GM12875 (cell line): ENCODE measurements at regions not wholly inside any gene's neighbourhood (a gene's known extent, or its start where the extent isn't known, plus 50 kb on each side); places are given as distances from the start of the nearest gene placed in this dataset.
A peak's percentile ranks its signal among the peaks of the same experiment; 100 is the strongest.

Experiments
- H3K4me3 ChIP-seq: one replicate; pipeline ENCODE4 v1.5.1; 2011; ENCODE audit warnings: low read depth, low read length, control low read depth
- TF ChIP-seq, protein P1 (sequence below): IDR thresholded peaks from 2 replicates; pipeline ENCODE4 v1.5.1; 2011; ENCODE audit warnings: low read depth, mild to moderate bottlenecking, control low read depth, inconsistent platforms, low read length, moderate library complexity, borderline replicate concordance; ENCODE audit not compliant: insufficient read depth

DNA sequence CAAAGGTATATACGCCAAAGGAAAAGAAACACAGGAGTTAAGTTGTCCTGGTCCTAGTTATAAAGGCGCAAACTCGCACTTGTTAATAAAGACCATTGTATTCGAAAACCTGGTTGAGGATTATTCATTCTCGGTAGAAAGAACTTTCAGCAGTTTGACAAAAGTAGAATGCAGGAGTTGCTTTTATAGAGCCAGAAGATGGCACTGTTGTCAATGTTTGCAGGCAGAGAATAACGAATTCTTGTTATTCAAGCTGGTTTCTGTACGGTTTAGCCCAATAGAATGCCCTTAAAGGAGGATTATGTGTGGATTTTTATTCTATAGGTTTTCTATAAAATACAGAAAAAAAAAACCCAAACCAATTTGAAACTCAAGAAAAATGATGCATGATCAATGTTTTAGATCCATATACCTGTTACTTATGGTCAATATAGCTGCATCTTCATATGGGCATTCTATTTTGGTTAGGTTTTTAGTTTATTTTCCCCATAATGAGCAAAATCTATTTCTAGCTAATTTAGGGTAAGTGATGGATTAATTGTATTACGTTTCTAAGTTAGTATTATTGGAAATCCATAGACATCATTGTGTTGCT is 510.3 kb downstream of the PLCL1 start:
- no peak overlapping the region for H3K4me3 ChIP-seq
- TF ChIP-seq, protein P1, sequence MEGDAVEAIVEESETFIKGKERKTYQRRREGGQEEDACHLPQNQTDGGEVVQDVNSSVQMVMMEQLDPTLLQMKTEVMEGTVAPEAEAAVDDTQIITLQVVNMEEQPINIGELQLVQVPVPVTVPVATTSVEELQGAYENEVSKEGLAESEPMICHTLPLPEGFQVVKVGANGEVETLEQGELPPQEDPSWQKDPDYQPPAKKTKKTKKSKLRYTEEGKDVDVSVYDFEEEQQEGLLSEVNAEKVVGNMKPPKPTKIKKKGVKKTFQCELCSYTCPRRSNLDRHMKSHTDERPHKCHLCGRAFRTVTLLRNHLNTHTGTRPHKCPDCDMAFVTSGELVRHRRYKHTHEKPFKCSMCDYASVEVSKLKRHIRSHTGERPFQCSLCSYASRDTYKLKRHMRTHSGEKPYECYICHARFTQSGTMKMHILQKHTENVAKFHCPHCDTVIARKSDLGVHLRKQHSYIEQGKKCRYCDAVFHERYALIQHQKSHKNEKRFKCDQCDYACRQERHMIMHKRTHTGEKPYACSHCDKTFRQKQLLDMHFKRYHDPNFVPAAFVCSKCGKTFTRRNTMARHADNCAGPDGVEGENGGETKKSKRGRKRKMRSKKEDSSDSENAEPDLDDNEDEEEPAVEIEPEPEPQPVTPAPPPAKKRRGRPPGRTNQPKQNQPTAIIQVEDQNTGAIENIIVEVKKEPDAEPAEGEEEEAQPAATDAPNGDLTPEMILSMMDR = peak; percentile 56; the same call in 1 of the 2 replicates

DNA sequence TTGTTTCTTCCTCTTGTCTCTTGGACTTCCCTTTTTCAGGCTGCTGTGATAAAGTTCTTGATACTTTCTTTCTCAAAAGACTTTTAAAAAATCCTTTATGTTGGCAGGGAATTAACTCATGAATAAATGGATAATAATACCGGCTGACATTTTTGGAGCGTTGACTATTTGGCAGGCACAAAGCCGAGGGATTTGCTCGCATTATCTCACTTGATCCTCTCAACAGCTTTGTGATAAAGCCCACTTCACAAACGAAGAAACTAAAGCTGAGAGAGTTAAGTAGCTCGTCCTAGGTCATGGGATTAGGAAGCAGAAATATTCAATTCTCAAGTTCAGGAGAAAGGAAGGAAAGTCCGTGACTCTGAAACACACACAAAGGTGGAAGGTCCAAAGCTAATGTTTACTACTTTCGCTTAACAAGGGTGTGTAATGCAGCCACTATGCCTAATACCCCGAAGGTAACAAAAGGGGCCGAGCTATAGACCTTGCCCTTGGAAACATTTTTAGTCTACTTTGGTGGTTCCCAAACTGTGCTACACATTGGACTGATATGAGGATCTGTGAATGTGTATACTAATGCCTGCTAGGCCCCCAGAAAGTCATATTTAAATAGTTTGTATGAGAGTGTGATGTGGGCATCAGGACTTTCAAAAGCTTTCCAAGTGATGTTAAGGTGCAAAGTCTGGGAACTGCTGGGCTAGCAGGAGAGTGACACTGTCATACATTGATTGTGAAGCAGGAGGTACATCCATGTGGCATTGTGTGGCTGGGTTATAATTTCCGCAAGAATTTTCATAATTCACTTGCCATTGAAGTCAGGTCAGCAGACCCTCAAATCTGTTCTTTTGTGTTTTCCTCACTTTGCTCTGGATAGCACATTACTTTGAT is 508.4 kb downstream of the PLCL1 start:
- TF ChIP-seq, protein P1 = no peak
- no peak overlapping the region for H3K4me3 ChIP-seq

DNA sequence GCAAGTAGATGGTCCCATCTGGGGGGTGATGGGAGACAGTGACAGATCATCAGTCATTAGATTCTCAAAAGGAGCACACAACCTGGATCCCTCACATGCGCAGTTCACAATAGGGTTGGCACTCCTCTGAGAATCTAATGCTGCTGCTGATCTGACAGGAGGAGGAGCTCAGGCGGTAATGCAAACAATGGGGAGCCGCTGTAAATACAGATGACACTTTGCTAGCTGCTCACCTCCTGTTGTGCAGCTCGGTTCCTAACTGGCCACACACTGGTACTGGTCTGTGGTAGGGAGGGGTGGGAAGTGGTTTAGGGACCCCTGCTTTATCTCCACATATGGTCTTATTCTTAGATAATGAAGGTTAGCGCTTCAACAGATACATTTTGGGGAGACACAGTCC is 506.6 kb downstream of the PLCL1 start:
- H3K4me3 ChIP-seq = no peak overlapping the region
- TF ChIP-seq, protein P1 = no peak

DNA sequence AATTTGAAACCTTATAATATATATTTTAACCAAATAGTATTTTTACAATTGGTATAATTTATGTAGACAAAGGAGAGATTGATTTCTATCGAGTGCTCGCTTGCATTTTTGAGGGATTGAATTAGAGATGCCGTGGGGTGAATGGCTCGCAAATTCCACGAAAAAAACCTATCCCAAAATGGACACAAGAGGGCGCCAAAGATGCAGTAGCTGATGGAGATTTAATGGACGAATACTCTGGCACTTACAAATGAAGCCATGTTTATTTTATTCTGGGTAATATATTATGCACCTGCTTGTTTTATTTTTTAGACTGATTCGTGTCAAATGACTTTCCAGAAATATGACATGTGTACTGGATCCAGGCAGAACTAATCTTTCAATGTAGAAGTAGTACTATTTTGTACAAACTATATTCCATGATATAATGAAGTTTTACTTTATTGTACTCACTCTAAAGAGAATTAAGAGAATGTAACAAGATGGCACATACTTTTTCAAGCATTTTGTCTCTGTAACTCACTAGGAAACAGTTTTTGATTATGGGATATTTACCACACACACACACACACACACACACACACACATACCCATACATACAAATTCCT is 505.4 kb downstream of the PLCL1 start:
- no peak overlapping the region for H3K4me3 ChIP-seq
- TF ChIP-seq, protein P1 = peak; percentile 66; the same call in 1 of the 2 replicates

DNA sequence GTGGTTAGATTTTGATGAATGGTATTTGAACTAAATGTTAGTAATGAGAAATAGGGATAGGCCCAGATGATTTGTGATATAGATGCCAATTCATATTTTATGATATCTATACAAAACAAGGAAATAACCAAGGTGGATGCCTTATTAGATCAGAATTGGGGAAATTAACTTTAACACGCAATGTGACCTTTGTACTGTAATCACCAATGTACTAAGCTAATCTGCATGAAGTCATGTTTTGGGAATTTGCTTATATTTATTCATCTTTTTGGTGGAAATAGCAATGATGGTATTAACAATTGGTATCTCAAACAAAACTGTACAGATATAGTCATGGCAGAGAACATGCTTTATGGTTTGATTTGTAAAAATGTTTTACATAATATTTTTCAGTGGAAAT is 504.7 kb downstream of the PLCL1 start:
- H3K4me3 ChIP-seq = no peak overlapping the region
- TF ChIP-seq, protein P1 = no peak

DNA sequence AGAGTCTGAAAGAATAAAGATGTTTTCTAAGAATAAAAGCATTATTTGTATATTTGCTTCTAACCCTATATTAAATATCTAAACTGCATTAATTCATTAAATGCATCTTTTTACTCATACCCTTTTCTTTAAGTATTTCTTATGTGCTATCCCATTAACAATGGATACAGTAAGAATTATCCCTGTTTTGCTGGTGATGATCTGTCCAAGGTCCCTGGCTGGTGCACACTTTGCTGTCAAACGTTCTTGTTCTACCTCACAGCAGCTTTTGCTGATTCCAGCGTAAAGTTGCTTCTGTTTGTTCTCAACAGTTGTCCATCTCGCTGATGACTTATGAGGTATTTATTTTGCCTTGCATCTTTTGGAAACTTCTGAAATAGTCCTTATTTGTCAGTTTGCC is 504.0 kb downstream of the PLCL1 start:
- H3K4me3 ChIP-seq = no peak overlapping the region
- TF ChIP-seq, protein P1 = no peak

DNA sequence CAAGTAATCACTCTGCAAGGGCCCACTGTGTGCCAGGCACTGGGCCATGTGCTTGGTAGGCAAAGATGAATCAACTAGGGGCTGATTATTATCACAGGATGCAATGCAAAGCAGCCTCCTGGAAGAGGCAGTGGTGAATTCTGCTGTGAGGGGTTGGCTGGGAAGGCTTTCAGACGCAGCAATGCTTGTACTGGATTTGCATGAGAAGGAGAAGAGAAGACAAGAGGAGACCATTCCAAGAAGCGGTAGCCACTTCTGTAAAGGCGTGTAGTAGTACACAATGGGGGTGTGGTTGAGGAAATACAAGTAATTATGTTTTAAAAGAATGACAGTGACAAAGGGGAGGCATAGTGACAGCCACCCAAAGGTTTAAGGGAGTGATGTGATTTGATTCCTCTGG is 502.7 kb downstream of the PLCL1 start:
- no peak overlapping the region for H3K4me3 ChIP-seq
- TF ChIP-seq, protein P1 = no peak
